HG03457 (cell line): ENCODE measurements at regions not wholly inside any gene's neighbourhood (a gene's known extent, or its start where the extent isn't known, plus 50 kb on each side); places are given as distances from the start of the nearest gene placed in this dataset.
"Not testable (repeated sequence)": the region's sequence is repeated elsewhere in the genome, so short reads cannot be mapped to it uniquely, and the experiment has no call there.

ENCODE experiments used
- ATAC-seq: cut with Tn5 transposase; IDR thresholded peaks from one replicate; pipeline ENCODE4 v1.9.1; 2021; ENCODE audit warnings: moderate number of reproducible peaks; ENCODE audit not compliant: unreplicated experiment

DNA sequence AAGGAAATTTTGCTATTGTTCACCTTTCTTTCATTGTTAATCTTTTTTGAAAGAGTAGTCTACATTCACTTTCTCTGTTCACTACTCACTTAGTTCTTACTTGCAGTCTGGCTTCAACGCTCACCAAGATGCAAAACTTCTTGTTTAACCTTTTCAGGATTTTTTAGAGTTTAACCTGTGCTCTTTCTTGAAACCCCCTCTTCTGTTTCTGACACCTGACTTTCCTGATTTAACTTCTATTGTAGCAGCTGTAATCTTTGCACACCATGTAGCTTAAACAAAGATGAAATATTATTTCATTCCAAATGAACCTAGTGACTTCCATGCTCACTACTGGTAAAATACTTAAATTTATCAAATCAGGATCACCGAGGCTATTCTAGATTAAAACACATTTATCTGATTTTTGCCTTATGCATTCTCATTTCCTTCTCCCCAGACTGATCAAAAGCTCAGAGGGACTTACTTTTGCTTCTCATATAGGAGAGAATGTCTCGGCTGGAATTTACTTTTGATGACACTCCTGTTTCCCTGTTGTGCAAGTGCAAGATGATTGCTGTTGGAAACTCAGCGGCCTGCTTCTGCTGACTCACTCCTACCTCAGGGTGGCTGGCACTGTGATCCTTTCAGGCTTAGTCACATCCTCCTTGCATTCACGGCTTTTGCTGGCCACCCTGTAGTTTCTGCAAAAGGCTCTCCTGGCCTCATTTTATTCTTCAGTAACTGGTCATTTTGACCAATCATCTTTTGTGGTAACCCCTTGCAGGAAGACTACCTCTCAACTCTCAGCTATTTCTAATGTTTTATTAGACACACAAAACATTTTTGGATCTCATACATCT is 109.3 kb upstream of the IFNE start:
- peak; percentile 52 for ATAC-seq

- ATAC-seq: no peak
These were observed 109.9 kb upstream of the IFNE start for GRCh38 chr9:21592063-21592338.

- no peak for ATAC-seq
These were observed 115.2 kb upstream of the IFNE start for GRCh38 chr9:21597284-21597683.

DNA sequence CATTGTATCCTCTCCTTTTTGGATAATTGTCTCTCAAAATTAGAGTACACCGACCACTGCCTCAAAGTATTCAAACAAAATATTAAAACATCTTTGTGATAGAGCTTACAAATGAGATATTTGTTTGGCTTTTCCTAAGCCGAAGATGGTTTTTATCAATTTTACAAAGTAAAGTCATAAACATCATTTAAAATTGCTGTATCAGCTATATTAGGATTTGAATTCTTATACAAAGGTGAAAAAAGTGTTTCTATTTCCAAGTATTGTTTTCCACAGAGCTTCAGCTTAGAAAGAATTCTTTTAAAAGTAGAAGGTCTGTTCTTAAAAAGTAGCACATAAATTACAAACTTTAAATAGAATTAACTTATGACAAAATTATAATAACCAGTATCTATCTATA is 116.6 kb upstream of the IFNE start:
- ATAC-seq: no peak

DNA sequence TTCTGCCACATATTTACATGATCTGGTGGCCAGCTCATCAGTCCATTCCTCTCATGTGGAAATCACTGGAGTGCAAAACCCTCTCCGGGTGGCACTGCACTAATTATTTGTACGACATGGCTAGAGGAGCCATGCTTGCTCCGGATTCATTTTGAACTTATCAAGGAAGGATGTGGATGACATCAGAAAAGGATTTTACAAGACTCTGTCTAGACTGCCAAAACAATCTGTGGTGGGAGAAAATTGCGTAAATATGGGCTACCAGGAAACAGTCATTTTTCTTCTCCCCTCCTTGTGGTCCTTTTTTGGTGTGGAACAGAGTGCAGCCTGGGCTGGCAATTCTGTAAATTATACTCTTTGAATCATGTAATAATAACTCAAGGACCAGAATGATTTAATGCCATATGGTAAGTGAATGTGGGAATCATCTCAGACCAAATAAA is 123.4 kb upstream of the IFNE start:
- no peak for ATAC-seq

DNA sequence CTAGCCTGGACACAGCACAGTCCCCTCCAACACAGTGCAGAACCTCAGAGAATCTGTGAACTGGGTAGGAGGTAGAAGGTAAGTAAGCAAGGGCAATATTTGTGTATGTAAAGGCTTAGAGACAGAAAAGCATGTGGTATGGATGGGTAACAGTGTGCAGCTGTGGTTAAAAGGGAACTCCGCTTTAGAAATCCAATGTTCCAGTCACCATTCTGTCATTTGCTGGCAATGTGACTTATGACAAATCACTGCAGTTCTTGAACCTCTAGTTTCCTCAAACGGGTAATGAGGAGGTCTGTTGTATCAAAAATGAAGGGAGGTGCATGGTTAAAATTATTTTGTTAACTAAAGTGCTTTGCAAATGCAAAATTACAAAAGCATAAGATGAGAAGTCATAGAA is 125.5 kb upstream of the IFNE start:
- ATAC-seq: no peak

DNA sequence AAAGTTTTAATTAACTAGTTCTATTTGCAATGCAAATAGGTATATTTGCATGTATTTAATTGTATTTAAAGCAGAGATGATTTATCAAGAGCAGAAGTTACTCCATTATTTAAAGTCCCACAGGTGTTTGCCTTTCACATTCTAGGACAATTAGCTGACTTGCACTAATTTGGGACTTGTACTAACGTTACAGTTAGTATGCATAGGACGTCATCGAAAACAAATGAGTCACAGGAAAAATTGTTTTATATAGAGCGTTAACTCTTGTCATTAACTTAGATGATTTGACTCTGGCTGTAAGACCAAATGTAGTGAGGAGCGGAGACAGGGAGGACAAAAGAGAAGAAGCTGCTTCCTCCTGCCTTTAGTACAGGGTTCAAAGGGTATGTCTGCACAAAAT is 126.1 kb upstream of the IFNE start:
- no peak for ATAC-seq

- ATAC-seq: no peak
These were observed 127.4 kb upstream of the IFNE start for GRCh38 chr9:21609506-21609905.

GRCh38 chr9:21611891-21612290 is 129.8 kb upstream of the IFNE start:
- no peak for ATAC-seq

DNA sequence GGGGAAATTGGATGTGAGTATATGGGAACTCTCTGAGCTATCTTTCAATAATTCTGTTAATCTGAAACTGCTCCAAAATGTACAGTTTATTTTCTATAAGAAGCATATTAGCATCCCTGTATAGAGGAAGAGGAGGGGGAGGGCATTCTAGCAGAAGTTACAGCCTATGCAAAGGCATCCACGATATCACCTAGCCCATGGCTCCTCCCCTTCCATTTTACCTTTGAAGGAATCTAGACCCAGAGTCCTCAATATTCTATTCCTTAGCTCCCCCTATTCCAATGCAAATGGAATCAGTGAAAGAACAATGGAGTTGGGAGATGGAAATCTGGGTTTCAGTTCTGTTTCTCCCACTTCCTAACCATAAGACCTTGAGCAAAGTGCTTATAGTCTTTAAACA is 132.9 kb upstream of the IFNE start:
- ATAC-seq: no peak

GRCh38 chr9:21615446-21615845 is 133.3 kb upstream of the IFNE start:
- no peak for ATAC-seq

- no peak for ATAC-seq
These were observed 134.1 kb upstream of the IFNE start for GRCh38 chr9:21616082-21616778.

DNA sequence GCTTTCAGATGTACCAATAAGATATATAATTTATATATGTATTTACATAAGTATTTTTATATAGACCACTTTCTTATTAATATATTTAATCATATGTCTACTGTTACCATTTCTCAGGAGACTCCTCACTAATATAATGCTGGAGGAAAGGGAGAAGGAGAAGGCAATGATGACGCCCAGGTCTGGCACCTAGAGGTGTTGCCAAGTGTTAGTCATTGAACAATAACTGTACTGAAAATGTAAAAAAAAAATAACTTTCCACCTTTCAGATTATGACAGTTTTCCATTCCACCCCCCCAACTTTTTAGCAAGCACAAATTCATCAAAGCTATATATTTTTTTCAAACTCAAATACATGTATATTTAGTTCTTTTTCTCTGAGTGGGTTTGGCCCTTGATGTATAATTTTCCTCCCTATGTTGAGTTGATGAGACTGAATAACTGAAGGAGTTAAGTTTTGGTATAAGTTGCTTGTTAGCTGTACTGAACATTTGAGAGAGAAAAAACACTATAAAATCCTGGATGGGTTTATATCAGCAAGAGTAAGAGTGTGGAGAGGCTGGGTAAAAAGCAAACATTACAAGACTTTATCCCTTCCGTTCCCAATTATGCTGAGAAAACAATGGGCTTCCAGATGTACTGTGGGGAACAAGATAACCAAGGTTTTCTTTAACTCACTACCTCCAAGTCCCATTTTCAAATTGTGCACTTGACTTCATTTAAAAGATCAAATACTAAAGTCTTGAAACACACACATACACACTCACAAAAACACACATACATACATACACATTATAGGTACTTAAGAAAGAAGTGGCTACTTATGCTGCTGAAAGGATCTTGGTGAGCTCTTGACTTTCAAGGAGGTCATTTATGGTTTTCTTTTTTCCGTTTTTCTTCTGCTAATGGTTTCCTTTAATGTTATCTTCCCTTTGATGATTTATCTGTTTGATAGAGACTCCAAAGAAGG is 142.8 kb upstream of the IFNE start:
- no peak for ATAC-seq

- no peak for ATAC-seq
These were observed 144.4 kb upstream of the IFNE start for GRCh38 chr9:21626493-21626892.

- ATAC-seq: not testable (repeated sequence)
These were observed 146.8 kb upstream of the IFNE start for GRCh38 chr9:21628954-21629353.

GRCh38 chr9:21634951-21635350 is 152.8 kb upstream of the IFNE start:
- no peak for ATAC-seq

DNA sequence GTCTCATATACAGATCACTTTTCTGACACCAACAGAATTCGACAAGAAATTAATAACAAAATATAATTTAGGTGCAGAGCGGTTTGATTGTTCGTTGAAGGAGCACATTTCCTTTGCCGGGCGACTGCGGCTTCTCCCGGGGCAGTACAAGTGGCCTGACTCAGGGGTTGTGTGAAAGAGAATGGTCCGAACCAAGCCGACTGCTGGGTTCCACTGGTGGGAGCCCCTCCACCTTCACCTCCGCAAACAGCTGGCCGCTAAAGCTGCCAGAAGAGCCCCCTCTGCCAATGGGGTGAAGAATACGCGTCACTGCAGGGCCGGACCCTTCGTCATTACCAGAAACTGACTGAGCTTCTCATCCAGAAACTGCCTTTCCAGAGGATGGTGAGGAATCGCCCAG is 156.0 kb upstream of the IFNE start:
- ATAC-seq: no peak

DNA sequence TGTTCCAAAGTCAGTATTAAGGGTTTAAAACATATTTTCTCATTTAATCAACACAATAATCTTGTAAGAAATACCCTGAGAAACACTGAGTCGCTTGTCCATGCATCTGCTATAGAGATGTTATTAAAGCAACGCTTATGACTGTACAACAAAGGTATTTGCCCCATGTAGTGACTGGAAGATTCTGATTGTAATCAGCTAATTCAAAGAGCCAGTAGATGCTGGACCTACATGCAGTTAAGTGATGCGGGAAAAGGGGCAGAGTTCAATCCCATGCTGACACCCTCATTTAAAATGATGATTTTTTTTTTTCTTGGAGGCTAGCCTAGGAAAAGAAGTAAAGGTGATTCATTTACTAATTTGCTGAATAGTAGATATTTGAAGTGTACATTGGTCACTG is 149.3 kb upstream of the MTAP start:
- no peak for ATAC-seq

DNA sequence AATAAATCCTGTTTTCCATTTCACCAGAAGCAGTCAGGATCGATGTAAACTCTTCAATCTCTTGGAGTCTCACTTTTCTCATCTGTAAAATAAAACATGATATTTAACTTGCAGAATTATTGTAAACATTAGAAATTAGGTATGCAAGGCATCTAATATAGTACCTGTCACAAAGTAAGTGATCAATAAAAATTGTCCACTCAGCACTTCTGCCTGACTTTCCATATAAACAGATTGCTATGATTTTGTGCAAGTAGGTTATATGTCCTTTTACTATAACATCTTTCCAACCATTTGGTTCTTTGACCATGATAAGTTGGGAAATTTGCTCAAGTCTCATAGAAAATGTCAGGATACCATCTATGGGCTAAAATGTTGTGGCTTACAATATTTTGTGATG is 148.8 kb upstream of the MTAP start:
- ATAC-seq: no peak

DNA sequence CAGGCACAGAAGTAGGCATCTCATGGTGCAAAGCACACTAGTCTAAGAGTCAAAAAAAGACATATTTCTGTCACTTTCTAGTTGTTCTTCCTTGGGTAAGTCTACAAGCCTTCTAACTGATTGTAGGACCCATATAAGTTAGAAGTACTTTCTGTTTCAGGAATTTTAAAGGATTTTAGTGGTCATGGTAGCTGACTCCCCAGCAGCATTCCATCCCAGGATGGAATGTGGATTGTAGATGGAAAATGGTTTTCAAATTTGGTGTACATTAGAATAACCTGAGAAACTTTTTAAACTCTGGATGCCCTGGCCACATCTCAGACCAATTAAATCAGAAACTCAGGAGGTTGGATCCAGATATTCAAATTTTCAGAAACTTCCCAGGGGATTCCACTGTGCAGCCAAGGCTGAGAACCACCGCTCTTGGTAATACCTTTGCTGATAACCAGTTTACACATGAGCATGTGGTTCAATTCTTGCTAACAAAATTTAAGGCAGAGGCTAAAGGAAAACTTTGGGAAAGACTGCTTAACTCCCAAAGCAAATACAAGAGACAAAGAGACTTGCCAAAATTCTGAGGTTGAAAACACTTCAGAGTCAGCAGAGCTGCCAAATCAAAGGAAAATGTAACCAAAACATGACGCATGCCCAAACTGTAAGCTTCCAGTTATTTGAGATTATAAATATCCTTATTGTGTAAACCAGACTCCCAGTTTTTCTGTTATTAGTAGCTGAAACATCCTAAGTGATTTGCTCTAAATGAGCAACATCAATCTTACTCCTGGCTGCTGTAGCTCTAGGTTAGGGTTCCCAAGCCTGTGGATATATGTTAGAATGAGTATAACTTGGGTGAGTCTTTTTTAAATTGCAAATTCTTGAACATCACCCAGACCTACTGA is 145.4 kb upstream of the MTAP start:
- no peak for ATAC-seq
